HepG2 (cell line): ENCODE measurements at regions not wholly inside any gene's neighbourhood (a gene's known extent, or its start where the extent isn't known, plus 50 kb on each side); places are given as distances from the start of the nearest gene placed in this dataset.

ENCODE experiments used
- ATAC-seq: fragments of 200-7000 bp; cut with Tn5 transposase; 3 replicates; pipeline ENCODE4 v1.9.1; 2020; ENCODE audit warnings: mild to moderate bottlenecking, moderate library complexity
- BruUV-seq: library from RNA; stranded (reverse); fragments of 400-500 nt; replicated peaks from 2 replicates; lab custom pipeline; 2021; lab: Mats Ljungman, UMichigan
- CTCF ChIA-PET: fragments of 300-600 bp; formaldehyde crosslinking; extraction: SDS; loops from one replicate; lab custom pipeline; 2021; ENCODE audit warnings: low total read pairs, inconsistent platforms, low intra/inter-chr PET ratio; lab: Yijun Ruan, JAX
- POLR2A ChIA-PET: fragments of 350-600 bp; sonication (Branson Sonifier 250); formaldehyde crosslinking; loops from one replicate; lab custom pipeline; 2020; ENCODE audit warnings: antibody characterized with exemption, inconsistent platforms; lab: Yijun Ruan, JAX
- DNase-seq: peaks from one replicate; pipeline ENCODE4 v3.0.0-alpha.2; 2015; ENCODE audit warnings: low spot score
- FAIRE-seq: peaks from 3 replicates; lab custom pipeline; 2011; peaks lifted over from hg19 to GRCh38; lab: Jason Lieb, UNC
- H2AFZ ChIP-seq: one replicate; pipeline ENCODE4 v1.6.1; 2011; ENCODE audit warnings: low read length, inconsistent platforms
- H3K27ac ChIP-seq: fragments of 300-600 bp; 3 replicates; pipeline ENCODE4 v1.8.0; 2011; ENCODE audit warnings: mixed run types, mild to moderate bottlenecking, mixed read lengths, low read length, inconsistent platforms; ENCODE audit not compliant: insufficient read depth; ENCODE audit errors: extremely low read length
- H3K27me3 ChIP-seq, 2 experiments: fragments of 200-600 bp in 1 of 2; 2 replicates in 1 of 2; 3 replicates in 1 of 2; pipeline versions ENCODE4 v1.6.0 to v1.8.0; 2011; ENCODE audit warnings: low read length in 2 of 2, mild to moderate bottlenecking in 2 of 2, moderate library complexity in 2 of 2, inconsistent platforms in 1 of 2; ENCODE audit not compliant: insufficient read depth in 2 of 2, control insufficient read depth in 1 of 2
- H3K36me3 ChIP-seq, 2 experiments: fragments of 200-600 bp in 1 of 2; replicated peaks in 1 of 2; 2 replicates in 1 of 2; 3 replicates in 1 of 2; pipeline versions ENCODE4 v1.5.1 to v1.8.0; 2011; ENCODE audit warnings: low read length in 2 of 2, inconsistent platforms in 1 of 2; ENCODE audit not compliant: insufficient read depth in 2 of 2, control insufficient read depth in 1 of 2
- H3K4me1 ChIP-seq: 2 replicates; pipeline ENCODE4 v1.5.1; 2012; ENCODE audit warnings: low read length, inconsistent platforms; ENCODE audit not compliant: insufficient read depth
- H3K4me2 ChIP-seq: 2 replicates; pipeline ENCODE4 v1.6.0; 2011; ENCODE audit warnings: low read depth, low read length, inconsistent platforms
- H3K4me3 ChIP-seq, 3 experiments: fragments of 200-600 bp in 1 of 3; sonication (generic), shearing (Covaris generic) in 1 of 3; replicated peaks in 1 of 3; 2 replicates each; pipeline ENCODE4 v1.5.1; 2011 to 2016; ENCODE audit warnings: low read length in 3 of 3, inconsistent platforms in 2 of 3, low read depth in 2 of 3, mild to moderate bottlenecking in 2 of 3, control low read depth in 1 of 3, mixed read lengths in 1 of 3; ENCODE audit not compliant: insufficient read depth in 1 of 3
- H3K79me2 ChIP-seq: one replicate; pipeline ENCODE4 v1.6.1; 2011; ENCODE audit warnings: low read length, inconsistent platforms; ENCODE audit not compliant: insufficient read depth
- H3K9ac ChIP-seq: 2 replicates; pipeline ENCODE4 v1.6.0; 2011; ENCODE audit warnings: mild to moderate bottlenecking, low read depth, low read length, inconsistent platforms; ENCODE audit not compliant: insufficient read depth
- H3K9me3 ChIP-seq: 2 replicates; pipeline ENCODE4 v1.5.1; 2012; ENCODE audit warnings: mild to moderate bottlenecking, low read length
- H4K20me1 ChIP-seq: 2 replicates; pipeline ENCODE4 v1.6.0; 2011; ENCODE audit warnings: inconsistent platforms, mild to moderate bottlenecking, low read length, moderate library complexity; ENCODE audit not compliant: insufficient read depth
- FOSL1 ChIP-seq: sonication (generic); formaldehyde crosslinking; IDR thresholded peaks from 2 replicates; pipeline ENCODE4 v1.9.0; 2021; ENCODE audit warnings: missing genetic modification reagents, borderline replicate concordance
- FOXM1 ChIP-seq: sonication (generic); formaldehyde crosslinking; IDR thresholded peaks from 2 replicates; pipeline ENCODE4 v1.5.0; 2020; ENCODE audit warnings: missing genetic modification reagents
- MED1 ChIP-seq: sonication (generic); formaldehyde crosslinking; IDR thresholded peaks from 2 replicates; pipeline ENCODE4 v1.4.0; 2020; ENCODE audit warnings: missing genetic modification reagents
- MEIS1 ChIP-seq: sonication (generic); formaldehyde crosslinking; IDR thresholded peaks from 2 replicates; pipeline ENCODE4 v1.9.0; 2021; ENCODE audit warnings: mild to moderate bottlenecking, missing genetic modification reagents, moderate library complexity, borderline replicate concordance
- SIN3B ChIP-seq: fragments of 150-350 bp; IDR thresholded peaks from 2 replicates; pipeline ENCODE4 v1.6.1; 2014; ENCODE audit warnings: low read length
- TCF7 ChIP-seq: sonication (generic); IDR thresholded peaks from 2 replicates; pipeline ENCODE4 v1.6.1; 2016; ENCODE audit warnings: antibody characterized with exemption, low read depth
- ZIK1 ChIP-seq: sonication (generic); formaldehyde crosslinking; IDR thresholded peaks from 2 replicates; pipeline ENCODE4 v1.5.0; 2020; ENCODE audit warnings: mild to moderate bottlenecking, low read depth, missing genetic modification reagents, borderline replicate concordance
- ZNF343 ChIP-seq: sonication (generic); formaldehyde crosslinking; IDR thresholded peaks from 2 replicates; pipeline ENCODE4 v1.4.0; 2020; ENCODE audit warnings: mild to moderate bottlenecking, missing genetic modification reagents
- ZNF720 ChIP-seq: sonication (generic); formaldehyde crosslinking; IDR thresholded peaks from 2 replicates; pipeline ENCODE4 v1.4.0; 2020; ENCODE audit warnings: missing genetic modification reagents
- ZSCAN25 ChIP-seq: sonication (generic); formaldehyde crosslinking; IDR thresholded peaks from 2 replicates; pipeline ENCODE4 v1.8.0; 2022; ENCODE audit warnings: mild to moderate bottlenecking, missing genetic modification reagents
- WGBS: methylation state at CpG from one replicate; pipeline ENCODE4 v1.1.6; 2017; ENCODE audit warnings: low lambda C conversion rate; 5-methylcytosine and 5-hydroxymethylcytosine counted together
- in situ Hi-C: cut with HindIII; loops from 2 replicates; pipeline ENCODE4 v1.10.0; 2017; ENCODE audit warnings: low pct_unique_long_range_greater_than_20kb; ENCODE audit not compliant: extremely low pct_ligation_motif_present
- intact Hi-C: fragments of 100-400 bp; cut with micrococcal nuclease; formaldehyde crosslinking; loops from one replicate; pipeline ENCODE4 v1.10.0; 2022; ENCODE audit not compliant: unreplicated experiment

GRCh38 chr14:104421892-104422828 is 157.4 kb upstream of the C14orf180 start:
- H3K9ac ChIP-seq = no peak overlapping the region
- no peak for ATAC-seq
- H3K9me3 ChIP-seq = no peaks in the 10 kb centered on the region
- POLR2A ChIA-PET = no interaction called here
- 30% methylated on average over 32 of the region's 36 CpGs for WGBS
- no peak overlapping the region for H3K27ac ChIP-seq
- H4K20me1 ChIP-seq = no peaks in the 10 kb centered on the region
- H3K4me2 ChIP-seq = no peak overlapping the region
- FAIRE-seq = no peak
- CTCF ChIA-PET = no interaction called here
- no TSS peak for BruUV-seq
- intact Hi-C loops (no loop called here), in situ Hi-C loops (no loop called here)
- no peaks in the 10 kb centered on the region for H3K79me2 ChIP-seq
- H3K4me1 ChIP-seq = no peaks in the 10 kb centered on the region
- peaks cover 13 to 40% of the 10 kb centered on the region in 2 experiments; a peak in 4 of 5 replicates for H3K27me3 ChIP-seq
- no peak overlapping the region for H3K4me3 ChIP-seq
- no peaks in the 10 kb centered on the region for H3K36me3 ChIP-seq
- TF ChIP-seq MED1 (no peak), ZSCAN25 (CRISPR knock-in tag) (no peak), SIN3B (no peak), FOSL1 (CRISPR knock-in tag) (no peak), MEIS1 (no peak), FOXM1 (CRISPR knock-in tag) (no peak), ZNF343 (CRISPR knock-in tag) (no peak), ZNF720 (CRISPR knock-in tag) (no peak), ZIK1 (CRISPR knock-in tag) (no peak), TCF7 (no peak)
- TF ChIP-seq, all 625 proteins: peak for 0
- H2AFZ ChIP-seq = no peak overlapping the region
- no peak for DNase-seq
